Omental fat pad (tissue), 3 donors: ENCODE measurements at regions not wholly inside any gene's neighbourhood (a gene's known extent, or its start where the extent isn't known, plus 50 kb on each side); places are given as distances from the start of the nearest gene placed in this dataset. TPM values are rescaled to one million over a fixed set of nuclear protein-coding genes. Genes with fewer than 3 reads are reported as not detected.
A peak's percentile ranks its signal among the peaks of the same experiment; 100 is the strongest.
"Not testable (repeated sequence)": the region's sequence is repeated elsewhere in the genome, so short reads cannot be mapped to it uniquely, and the experiment has no call there.

Source experiments
- ATAC-seq: fragments of 150-250 bp; one replicate; pipeline ENCODE4 v1.9.1; 2016; ENCODE audit warnings: mild to moderate bottlenecking, moderate library complexity; ENCODE audit not compliant: low FRiP score
- DNase-seq: peaks from one replicate; pipeline ENCODE4 v3.0.0-alpha.2; 2019; ENCODE audit warnings: low spot score
- small RNA-seq: library from RNA; depleted of rRNA; stranded (forward); fragments of <200 nt; gene quantifications from one replicate; pipeline ENCODE3, GENCODE V24; 2016
- TF ChIP-seq, protein P1 (sequence below), 3 donors: fragments of 450-650 bp; IDR thresholded peaks; one replicate each; pipeline ENCODE4 v1.5.1; 2016 to 2017; ENCODE audit warnings: antibody characterized with exemption in 3 of 3, mild to moderate bottlenecking in 3 of 3, moderate library complexity in 2 of 3

DNA sequence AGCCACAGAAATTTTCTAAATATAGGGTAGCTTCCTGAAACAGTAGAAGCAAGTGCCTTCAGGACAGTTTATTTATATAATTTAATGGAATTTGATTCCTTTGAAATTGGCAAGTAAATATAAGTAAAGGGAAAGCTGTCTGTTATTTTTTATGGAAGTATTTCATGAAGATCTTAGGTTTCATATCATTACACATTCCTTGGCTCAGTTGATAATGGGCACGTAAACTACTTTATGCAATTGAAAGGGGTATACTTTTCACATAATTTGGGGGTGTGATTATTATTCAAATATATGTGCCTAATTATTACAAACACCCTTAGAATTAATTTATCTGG, 71.1 kb upstream of the RAP1B start:
- TF ChIP-seq, protein P1, sequence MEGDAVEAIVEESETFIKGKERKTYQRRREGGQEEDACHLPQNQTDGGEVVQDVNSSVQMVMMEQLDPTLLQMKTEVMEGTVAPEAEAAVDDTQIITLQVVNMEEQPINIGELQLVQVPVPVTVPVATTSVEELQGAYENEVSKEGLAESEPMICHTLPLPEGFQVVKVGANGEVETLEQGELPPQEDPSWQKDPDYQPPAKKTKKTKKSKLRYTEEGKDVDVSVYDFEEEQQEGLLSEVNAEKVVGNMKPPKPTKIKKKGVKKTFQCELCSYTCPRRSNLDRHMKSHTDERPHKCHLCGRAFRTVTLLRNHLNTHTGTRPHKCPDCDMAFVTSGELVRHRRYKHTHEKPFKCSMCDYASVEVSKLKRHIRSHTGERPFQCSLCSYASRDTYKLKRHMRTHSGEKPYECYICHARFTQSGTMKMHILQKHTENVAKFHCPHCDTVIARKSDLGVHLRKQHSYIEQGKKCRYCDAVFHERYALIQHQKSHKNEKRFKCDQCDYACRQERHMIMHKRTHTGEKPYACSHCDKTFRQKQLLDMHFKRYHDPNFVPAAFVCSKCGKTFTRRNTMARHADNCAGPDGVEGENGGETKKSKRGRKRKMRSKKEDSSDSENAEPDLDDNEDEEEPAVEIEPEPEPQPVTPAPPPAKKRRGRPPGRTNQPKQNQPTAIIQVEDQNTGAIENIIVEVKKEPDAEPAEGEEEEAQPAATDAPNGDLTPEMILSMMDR (IDR thresholded peaks at IDR 0.05), result no peak
- ATAC-seq (no peak), DNase-seq (no peak)

DNA sequence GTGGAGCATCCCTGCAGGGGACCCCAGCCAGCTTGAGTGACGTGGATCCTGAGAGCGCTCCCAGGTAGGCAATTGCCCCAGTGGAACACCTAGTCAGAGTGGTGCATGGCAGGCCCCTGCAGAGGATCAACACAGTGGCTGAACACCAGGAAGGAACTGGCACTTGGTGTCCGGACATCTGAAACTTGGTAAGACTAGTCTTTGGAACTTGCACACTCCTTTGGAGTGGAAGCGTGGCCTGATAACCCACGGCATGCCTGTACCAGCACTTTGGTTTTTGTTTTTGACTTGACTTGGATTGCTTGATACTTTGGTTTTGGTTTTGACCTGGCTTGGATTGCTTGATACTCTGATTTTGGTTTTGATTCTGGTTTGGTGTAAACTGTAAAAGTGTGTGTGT, 69.9 kb upstream of the RAP1B start:
- ATAC-seq, result not testable (repeated sequence)

DNA sequence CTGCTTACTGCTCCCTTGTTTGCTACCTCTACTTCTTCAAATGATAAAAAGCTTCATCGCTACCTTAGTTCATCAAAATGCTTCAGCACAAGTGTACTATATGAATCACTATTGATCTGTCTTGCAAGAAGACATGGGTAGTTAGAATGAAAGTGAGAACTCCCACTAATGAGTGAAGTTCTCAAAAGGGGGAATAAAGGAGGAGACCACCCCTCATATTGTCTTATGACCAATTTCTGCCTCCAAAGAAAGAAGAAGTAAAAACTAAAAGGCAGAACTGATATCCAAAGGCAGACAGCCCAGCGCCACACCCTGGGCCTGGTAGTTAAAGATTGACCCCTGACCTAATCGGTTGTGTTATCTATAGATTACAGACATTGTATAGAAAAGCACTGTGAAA, 63.4 kb upstream of the RAP1B start:
- not testable (repeated sequence) for DNase-seq, ATAC-seq

More for the DNA sequence above, 69.9 kb upstream of the RAP1B start:
- not testable (repeated sequence) for DNase-seq

DNA sequence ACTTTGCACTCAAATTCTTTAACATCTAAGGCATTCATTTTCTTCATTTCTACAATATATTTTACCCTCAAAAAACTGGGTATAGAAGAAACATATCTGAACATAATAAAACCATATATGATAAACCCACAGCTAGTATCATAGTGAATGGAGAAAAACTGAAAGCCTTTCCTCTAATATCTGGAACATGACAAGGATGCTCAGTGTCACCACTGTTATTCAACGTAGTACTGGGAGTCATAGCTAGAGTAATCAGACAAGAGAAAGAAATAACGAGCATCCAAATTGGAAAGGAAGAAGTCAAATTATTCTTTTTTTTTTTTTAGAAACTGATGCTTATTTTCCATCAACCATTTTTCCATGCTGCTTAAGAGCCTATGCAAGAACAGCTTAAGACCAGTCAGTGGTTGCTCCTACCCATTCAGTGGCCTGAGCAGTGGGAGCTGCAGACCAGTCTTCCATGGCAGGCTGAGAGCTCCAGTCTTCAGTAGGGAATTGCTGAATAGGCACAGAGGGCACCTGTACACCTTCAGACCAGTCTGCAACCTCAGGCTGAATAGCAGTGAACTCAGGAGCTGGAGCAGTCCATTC, 58.0 kb upstream of the RAP1B start:
- ATAC-seq, DNase-seq: not testable (repeated sequence)

DNA sequence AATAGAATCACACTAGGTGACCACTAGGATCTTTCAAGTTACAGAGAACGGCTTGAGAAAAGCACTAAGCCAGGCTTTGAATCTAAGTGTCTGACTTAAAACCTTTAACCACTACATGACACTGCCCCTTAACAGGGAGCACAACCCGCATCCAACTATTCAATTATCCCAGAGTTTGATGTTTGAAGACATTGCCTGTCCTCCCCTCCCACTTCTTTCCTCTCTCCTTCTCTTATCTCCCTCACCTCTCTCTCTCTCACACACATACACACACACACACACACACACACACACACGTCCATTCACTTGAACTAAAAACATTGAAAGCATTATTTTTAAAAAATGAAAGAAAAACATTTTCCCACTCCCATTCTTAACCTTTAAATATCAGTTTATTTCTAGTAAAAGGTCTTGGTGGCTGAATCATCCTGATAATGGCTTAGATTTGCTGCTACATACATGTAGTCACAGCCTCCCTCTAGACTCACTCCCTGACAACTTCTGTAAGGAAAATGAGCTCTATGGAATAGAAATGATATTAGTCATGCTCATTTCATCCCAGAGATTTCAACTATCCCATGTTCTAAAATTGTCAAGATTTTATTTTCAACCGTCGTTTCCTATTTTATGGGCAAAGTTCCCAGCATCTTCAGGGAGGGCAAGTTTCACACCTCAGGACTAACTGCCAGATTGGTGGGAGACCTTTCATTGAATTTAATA, 53.5 kb upstream of the RAP1B start:
- peak; percentile 94 for ATAC-seq
- no peak for DNase-seq
- TF ChIP-seq, protein P1 (IDR thresholded peaks at IDR 0.05), result no peak

DNA sequence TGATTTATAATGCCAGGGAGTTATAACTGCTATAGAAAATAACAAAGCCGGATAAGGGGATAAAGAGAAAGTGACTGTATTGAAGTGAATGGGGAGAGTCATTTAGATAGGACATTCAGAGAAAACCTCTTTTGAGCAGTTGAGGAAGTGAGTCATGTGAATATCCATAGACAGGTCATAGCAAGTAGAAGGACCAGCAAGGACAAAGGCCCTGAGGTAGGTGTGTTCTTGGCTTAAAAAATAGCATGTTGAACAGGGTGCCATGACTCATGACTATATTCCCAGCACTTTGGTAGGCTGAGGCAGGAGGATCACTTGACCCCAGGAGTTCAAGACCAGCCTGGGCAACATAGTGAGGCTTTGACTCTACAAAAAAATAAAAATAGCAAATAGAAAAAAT, 51.5 kb upstream of the RAP1B start:
- ATAC-seq (no peak), DNase-seq (no peak)
- TF ChIP-seq, protein P1 (IDR thresholded peaks at IDR 0.05), result no peak

DNA sequence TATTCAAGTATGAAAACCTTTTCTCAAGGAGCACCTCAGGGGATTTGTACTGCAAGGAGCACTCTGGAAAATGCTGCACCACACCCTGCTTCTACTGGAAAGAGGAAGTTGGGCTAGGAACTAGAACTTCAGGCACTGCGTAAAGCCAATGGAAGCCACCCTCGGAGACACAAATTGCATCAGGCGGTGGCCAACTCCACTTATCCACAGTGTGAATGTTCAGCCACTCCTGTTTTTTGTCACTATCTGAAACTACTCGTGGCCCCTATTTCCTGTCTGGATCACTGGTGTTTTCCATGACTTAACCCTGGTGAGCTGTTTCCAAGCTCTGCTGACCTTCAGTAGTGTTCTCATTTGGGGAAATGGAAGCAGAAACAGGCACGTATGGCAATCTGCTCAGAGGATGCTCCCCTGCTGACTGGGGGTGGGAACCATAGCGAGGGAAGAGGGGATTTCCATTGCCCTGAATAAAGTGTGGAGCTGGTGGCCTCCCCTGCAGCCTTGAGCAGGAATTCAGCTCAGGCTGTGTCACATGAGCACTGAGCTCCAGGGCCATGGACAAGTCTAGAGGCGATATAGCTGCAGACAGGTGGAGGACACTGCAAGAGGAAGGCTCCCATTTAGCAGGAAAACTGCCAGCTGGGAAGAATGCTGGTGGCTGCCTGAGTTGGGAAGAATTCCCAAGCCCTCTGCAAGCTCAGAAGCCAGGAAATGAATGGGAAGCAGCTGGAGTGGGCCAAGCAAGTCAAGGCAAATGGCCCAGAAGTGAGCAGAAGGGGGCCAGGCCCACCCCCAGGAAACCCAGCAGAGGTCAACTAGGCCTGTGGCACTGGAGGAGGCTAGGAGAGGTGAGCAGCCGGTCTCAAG, 50.5 kb upstream of the RAP1B start:
- ATAC-seq, result peak; percentile 51
- no peak for DNase-seq

DNA sequence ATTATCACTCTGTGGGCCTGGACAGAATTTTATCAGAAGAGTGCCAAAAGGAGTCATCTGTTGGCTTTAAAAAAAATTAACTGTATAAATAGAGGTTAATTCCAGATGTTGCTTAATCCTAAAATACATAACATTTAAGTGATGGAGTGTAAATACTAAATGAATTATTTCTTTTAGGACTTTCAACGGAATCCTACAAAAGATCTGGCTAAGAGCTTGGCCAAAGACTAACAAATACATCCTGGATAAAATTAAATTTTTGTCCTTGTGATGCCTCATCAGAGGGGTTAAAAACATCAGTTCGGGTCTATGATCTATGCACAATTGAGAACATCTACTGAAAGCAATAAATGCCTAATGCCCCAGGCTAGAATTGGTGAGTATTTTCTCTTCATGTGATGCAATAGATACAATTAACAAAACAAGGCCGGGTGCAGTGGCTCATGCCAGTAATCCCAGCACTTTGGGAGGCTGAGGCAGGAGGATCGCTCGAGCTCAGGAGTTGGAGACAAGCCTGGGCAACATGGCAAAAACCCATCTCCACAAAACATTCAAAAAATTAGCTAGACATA, 49.8 kb upstream of the RAP1B start:
- ATAC-seq (no peak), DNase-seq (no peak)
- TF ChIP-seq, protein P1 (IDR thresholded peaks at IDR 0.05), result no peak

More for the DNA sequence above, 50.5 kb upstream of the RAP1B start:
- TF ChIP-seq, protein P1 (IDR thresholded peaks at IDR 0.05), result no peak

Small RNA genes lying in the stretch of these regions (small RNA-seq; reads per million reads assigned to genes)
- gene AC008033.2, result not detected
